22Rv1 (cell line): ENCODE measurements at regions not wholly inside any gene's neighbourhood (a gene's known extent, or its start where the extent isn't known, plus 50 kb on each side); places are given as distances from the start of the nearest gene placed in this dataset.

ENCODE experiments used
- CTCF ChIP-seq: fragments of 450-650 bp; IDR thresholded peaks from 2 replicates; pipeline ENCODE4 v1.5.1; 2017; ENCODE audit warnings: mild to moderate bottlenecking
- ZFX ChIP-seq: fragments of 450-650 bp; IDR thresholded peaks from 2 replicates; pipeline ENCODE4 v1.6.1; 2017; ENCODE audit warnings: antibody characterized with exemption, borderline replicate concordance

DNA sequence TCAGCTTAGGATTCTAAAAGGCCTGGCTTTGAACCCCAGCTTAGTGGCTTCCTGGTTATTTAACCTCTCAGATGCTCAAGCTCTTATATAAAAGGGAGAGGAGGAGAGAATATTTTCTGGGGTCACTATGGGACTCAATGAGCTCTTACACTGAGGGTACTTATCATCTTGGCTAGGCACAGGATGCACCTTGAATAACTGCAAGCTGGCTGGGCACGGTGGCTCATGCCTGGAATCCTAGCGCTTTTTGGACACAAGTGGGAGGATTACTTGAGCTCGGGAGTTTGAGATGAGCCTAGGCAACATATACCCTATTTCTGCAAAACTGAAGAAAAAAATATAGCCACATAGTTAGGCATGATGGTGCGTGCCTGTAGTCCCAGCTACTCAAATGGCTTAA lies 665.3 kb upstream of the RBFOX1 start:
- TF ChIP-seq CTCF (no peak), ZFX (no peak)
